H1 (cell line): ENCODE measurements at regions not wholly inside any gene's neighbourhood (a gene's known extent, or its start where the extent isn't known, plus 50 kb on each side); places are given as distances from the start of the nearest gene placed in this dataset.

Source experiments
- CTCF ChIA-PET: fragments of 300-600 bp; sonication (Branson Sonifier 250); formaldehyde crosslinking; loops from one replicate; lab custom pipeline; 2021; ENCODE audit not compliant: partially characterized antibody; lab: Charles Lee
- POLR2A ChIA-PET: fragments of 300-600 bp; sonication (Branson Sonifier 250); formaldehyde crosslinking; loops from one replicate; lab custom pipeline; 2021; ENCODE audit warnings: inconsistent platforms; ENCODE audit not compliant: partially characterized antibody; lab: Charles Lee
- DNase-seq, 2 experiments: peaks; one replicate each; pipeline versions ENCODE4 v3.0.0 to v3.0.0-alpha.2; 2010 to 2022; ENCODE audit warnings: low spot score in 2 of 2, low read depth in 1 of 2, mixed read lengths in 1 of 2
- FAIRE-seq: peaks from 2 replicates; lab custom pipeline; 2011; peaks lifted over from hg19 to GRCh38; lab: Jason Lieb, UNC
- H2AFZ ChIP-seq: 2 replicates; pipeline ENCODE4 v1.8.1; 2012; ENCODE audit warnings: low read length, inconsistent platforms
- H2AK5ac ChIP-seq: 2 replicates; pipeline ENCODE4 v1.6.1; 2013; ENCODE audit warnings: low read depth, low read length
- H2BK120ac ChIP-seq: replicated peaks from 2 replicates; pipeline ENCODE3; 2013; ENCODE audit warnings: low read depth, low read length, inconsistent platforms
- H2BK12ac ChIP-seq: 2 replicates; pipeline ENCODE4 v1.6.1; 2013; ENCODE audit warnings: low read depth, low read length
- H2BK15ac ChIP-seq: 2 replicates; pipeline ENCODE4 v1.6.1; 2013; ENCODE audit warnings: low read length
- H2BK20ac ChIP-seq: 2 replicates; pipeline ENCODE4 v1.6.1; 2013; ENCODE audit warnings: low read length
- H2BK5ac ChIP-seq: 2 replicates; pipeline ENCODE4 v1.6.1; 2013; ENCODE audit warnings: low read depth, low read length
- H3K14ac ChIP-seq: 2 replicates; pipeline ENCODE4 v1.6.1; 2013; ENCODE audit warnings: inconsistent platforms; ENCODE audit not compliant: insufficient read length
- H3K18ac ChIP-seq: 2 replicates; pipeline ENCODE4 v1.6.1; 2013; ENCODE audit warnings: low read length; ENCODE audit errors: extremely low read depth
- H3K23ac ChIP-seq: 2 replicates; pipeline ENCODE4 v1.6.1; 2013; ENCODE audit warnings: inconsistent platforms; ENCODE audit not compliant: insufficient read length
- H3K23me2 ChIP-seq: 2 replicates; pipeline ENCODE4 v1.6.1; 2013; ENCODE audit warnings: low read depth, low read length
- H3K27ac ChIP-seq: 2 replicates; pipeline ENCODE4 v1.6.1; 2011; ENCODE audit warnings: low read depth, low read length, inconsistent platforms
- H3K27me3 ChIP-seq, 4 experiments: replicated peaks in 1 of 4; 1 replicate in 1 of 4; 2 replicates in 3 of 4; pipeline versions ENCODE4 v1.6.1 to v1.8.1; 2011 to 2013; ENCODE audit warnings: low read length in 3 of 4, mild to moderate bottlenecking in 3 of 4, inconsistent platforms in 2 of 4, mixed read lengths in 2 of 4, moderate library complexity in 1 of 4; ENCODE audit not compliant: control insufficient read depth in 3 of 4, insufficient read depth in 3 of 4; ENCODE audit errors: extremely low read depth in 1 of 4
- H3K36me3 ChIP-seq, 4 experiments: 2 replicates each; pipeline versions ENCODE4 v1.6.1 to v1.8.1; 2011 to 2013; ENCODE audit warnings: mild to moderate bottlenecking in 4 of 4, low read length in 3 of 4, moderate library complexity in 2 of 4, control low read depth in 1 of 4, inconsistent platforms in 1 of 4; ENCODE audit not compliant: insufficient read depth in 4 of 4, control insufficient read depth in 2 of 4
- H3K4ac ChIP-seq: replicated peaks from 2 replicates; pipeline ENCODE3; 2013; ENCODE audit warnings: low read length, low read depth, mixed read lengths, inconsistent platforms; ENCODE audit not compliant: insufficient read length
- H3K4me1 ChIP-seq, 4 experiments: replicated peaks in 1 of 4; 1 replicate in 1 of 4; 2 replicates in 3 of 4; pipeline versions ENCODE4 v1.6.1 to v1.8.1; 2011 to 2013; ENCODE audit warnings: low read length in 3 of 4, inconsistent platforms in 2 of 4, mixed read lengths in 1 of 4; ENCODE audit not compliant: insufficient read depth in 4 of 4, control insufficient read depth in 3 of 4
- H3K4me2 ChIP-seq, 2 experiments: 2 replicates each; pipeline versions ENCODE4 v1.6.1 to v1.8.1; 2011 to 2013; ENCODE audit warnings: low read depth in 2 of 2, low read length in 2 of 2, control low read depth in 1 of 2, inconsistent platforms in 1 of 2, mild to moderate bottlenecking in 1 of 2; ENCODE audit not compliant: insufficient read depth in 1 of 2
- H3K4me3 ChIP-seq, 4 experiments: fragments of 200-600, 300-600 bp in 1 of 4; sonication (generic), shearing (Covaris generic), sonication (Bioruptor Twin) in 1 of 4; 2 replicates each; pipeline versions ENCODE4 v1.5.1 to v1.8.1; 2011 to 2016; ENCODE audit warnings: low read length in 4 of 4, low read depth in 3 of 4, control low read depth in 2 of 4, inconsistent platforms in 2 of 4, mild to moderate bottlenecking in 2 of 4, mixed read lengths in 1 of 4, moderate library complexity in 1 of 4; ENCODE audit not compliant: insufficient read depth in 2 of 4; ENCODE audit errors: extremely low read depth in 1 of 4
- H3K56ac ChIP-seq: replicated peaks from 2 replicates; pipeline ENCODE3; 2013; ENCODE audit warnings: low read depth, mild to moderate bottlenecking, mixed read lengths, low read length, inconsistent platforms; ENCODE audit not compliant: insufficient read length
- H3K79me1 ChIP-seq: 2 replicates; pipeline ENCODE4 v1.6.1; 2013; ENCODE audit warnings: low read depth, low read length, control low read depth
- H3K79me2 ChIP-seq, 2 experiments: 2 replicates each; pipeline versions ENCODE4 v1.6.1 to v1.8.1; 2012 to 2013; ENCODE audit warnings: low read length in 2 of 2, mild to moderate bottlenecking in 2 of 2, inconsistent platforms in 1 of 2; ENCODE audit not compliant: insufficient read depth in 2 of 2, control insufficient read depth in 1 of 2
- H3K9ac ChIP-seq, 4 experiments: replicated peaks in 1 of 4; 1 replicate in 1 of 4; 2 replicates in 3 of 4; pipeline versions ENCODE4 v1.6.1 to v1.8.1; 2011 to 2013; ENCODE audit warnings: low read depth in 3 of 4, low read length in 3 of 4, control low read depth in 2 of 4, mild to moderate bottlenecking in 2 of 4, moderate library complexity in 2 of 4, inconsistent platforms in 1 of 4; ENCODE audit errors: extremely low read depth in 1 of 4
- H3K9me3 ChIP-seq, 2 experiments: 2 replicates each; pipeline versions ENCODE4 v1.6.1 to v1.8.1; 2012 to 2013; ENCODE audit warnings: mild to moderate bottlenecking in 2 of 2, moderate library complexity in 2 of 2, control low read depth in 1 of 2, inconsistent platforms in 1 of 2, low read depth in 1 of 2, low read length in 1 of 2, mixed read lengths in 1 of 2; ENCODE audit not compliant: insufficient read depth in 2 of 2
- H4K20me1 ChIP-seq, 2 experiments: replicated peaks in 1 of 2; 2 replicates each; pipeline versions ENCODE3 to v1.8.1; 2011 to 2013; ENCODE audit warnings: inconsistent platforms in 2 of 2, low read length in 2 of 2, mild to moderate bottlenecking in 1 of 2; ENCODE audit not compliant: insufficient read depth in 2 of 2, control insufficient read depth in 1 of 2
- H4K5ac ChIP-seq: 2 replicates; pipeline ENCODE4 v1.6.1; 2013; ENCODE audit warnings: low read length, low read depth, mixed read lengths, inconsistent platforms; ENCODE audit not compliant: insufficient read length
- H4K8ac ChIP-seq: 2 replicates; pipeline ENCODE4 v1.8.0; 2013; ENCODE audit warnings: mild to moderate bottlenecking, moderate library complexity, low read length, inconsistent platforms; ENCODE audit not compliant: insufficient read depth; ENCODE audit errors: extremely low read depth
- H4K91ac ChIP-seq: replicated peaks from 2 replicates; pipeline ENCODE3; 2013; ENCODE audit warnings: low read length, mixed read lengths, inconsistent platforms; ENCODE audit not compliant: insufficient read length
- CHD2 ChIP-seq: IDR thresholded peaks from 2 replicates; pipeline ENCODE4 v1.6.1; 2012; ENCODE audit warnings: low read length, improper control_type of control experiment
- CTCF ChIP-seq, 3 experiments: IDR thresholded peaks; 1 replicate in 2 of 3; 2 replicates in 1 of 3; pipeline versions ENCODE4 v1.5.1 to v1.6.1; 2011; ENCODE audit warnings: low read length in 3 of 3, mild to moderate bottlenecking in 3 of 3, inconsistent platforms in 2 of 3, low read depth in 1 of 3, moderate library complexity in 1 of 3; ENCODE audit not compliant: insufficient read depth in 1 of 3; ENCODE audit errors: control extremely low read depth in 1 of 3
- MAFK ChIP-seq: IDR thresholded peaks from 2 replicates; pipeline ENCODE4 v1.6.1; 2012; ENCODE audit warnings: low read depth, mild to moderate bottlenecking, improper control_type of control experiment, low read length
- MAX ChIP-seq: IDR thresholded peaks from 2 replicates; pipeline ENCODE4 v1.6.1; 2012; ENCODE audit warnings: inconsistent platforms
- POLR2A ChIP-seq, 2 experiments: IDR thresholded peaks; 1 replicate in 1 of 2; 2 replicates in 1 of 2; pipeline ENCODE4 v1.6.1; 2011; ENCODE audit warnings: low read depth in 2 of 2, low read length in 2 of 2, mild to moderate bottlenecking in 2 of 2; ENCODE audit errors: control extremely low read depth in 1 of 2
- SIRT6 ChIP-seq: IDR thresholded peaks from one replicate; pipeline ENCODE4 v1.7.1; 2012; ENCODE audit warnings: low read length, inconsistent platforms

- Histone ChIP-seq H2BK15ac (no peak overlapping the region), H2BK12ac (no peak overlapping the region), H3K14ac (no peak overlapping the region), H3K79me2 (no peaks in the 10 kb centered on the region), H3K4me2 (no peak overlapping the region), H4K20me1 (no peaks in the 10 kb centered on the region), H3K79me1 (no peaks in the 10 kb centered on the region), H3K4me3 (no peak overlapping the region), H3K36me3 (no peaks in the 10 kb centered on the region), H3K23me2 (no peaks in the 10 kb centered on the region), H3K9me3 (0 out of 4 replicates have a peak, but pooled peaks cover 0 to under 1% of the 10 kb centered on the region in 2 experiments), H2BK5ac (no peak overlapping the region), H4K8ac (no peak overlapping the region), H2BK120ac (no peak overlapping the region), H4K91ac (no peak overlapping the region), H3K56ac (no peak overlapping the region), H2AFZ (no peak overlapping the region), H3K18ac (no peak overlapping the region), H3K23ac (no peak overlapping the region), H2AK5ac (no peak overlapping the region), H4K5ac (no peak overlapping the region), H3K27me3 (no peaks in the 10 kb centered on the region), H2BK20ac (no peak overlapping the region), H3K27ac (no peak overlapping the region), H3K4me1 (no peaks in the 10 kb centered on the region), H3K9ac (no peak overlapping the region), H3K4ac (no peak overlapping the region)
- no peak for DNase-seq
- no peak for TF ChIP-seq CHD2
- no peak for TF ChIP-seq MAX
- TF ChIP-seq CTCF (IDR thresholded peaks at IDR 0.05; ENCODE audit: control extremely low read depth in 1 of 3, insufficient read depth in 1 of 3, low read depth in 1 of 3, low read length in 3 of 3) = no peak
- no peak for TF ChIP-seq SIRT6
- no peak for TF ChIP-seq POLR2A (IDR thresholded peaks at IDR 0.05; ENCODE audit: control extremely low read depth in 1 of 2, low read depth in 2 of 2, low read length in 2 of 2)
- TF ChIP-seq MAFK = no peak
- POLR2A ChIA-PET = no interaction called here
- FAIRE-seq = no peak
- CTCF ChIA-PET = no interaction called here
These were observed 1028.6 kb upstream of the CITED2 start for GRCh38 chr6:140403020-140403419.
